ENCODE measurements at regions not wholly inside any gene's neighbourhood (a gene's known extent, or its start where the extent isn't known, plus 50 kb on each side); places are given as distances from the start of the nearest gene placed in this dataset.

- Histone ChIP-seq H3K27ac (no peak overlapping the region), H3K27me3 (no peaks in the 10 kb centered on the region), H3K4me3 (replicated peaks in 1 of 3) (no peak overlapping the region), H3K36me3 (no peaks in the 10 kb centered on the region), H3K4me1 (no peaks in the 10 kb centered on the region), H3K9me3 (no peaks in the 10 kb centered on the region)
- intact Hi-C loops (cut with DNase I): no loop called here
- 84 to 90% methylated on average over 6 of the region's 6 CpGs for WGBS, 2 donors
- TF ChIP-seq POLR2A (IDR thresholded peaks at IDR 0.05) (no peak), CTCF (IDR thresholded peaks at IDR 0.05) (no peak)
- DNase-seq: no peak
Measured at GRCh38 chr5:67659288-67659687, 462.7 kb upstream of the CD180 start.

GRCh38 chr5:67657055-67657454, 460.5 kb upstream of the CD180 start:
- H3K4me1 ChIP-seq: no peaks in the 10 kb centered on the region
- DNase-seq: no peak
- H3K27me3 ChIP-seq: no peaks in the 10 kb centered on the region
- intact Hi-C loops (cut with DNase I): no loop called here
- no peak overlapping the region for H3K4me3 ChIP-seq (replicated peaks in 1 of 3)
- no peaks in the 10 kb centered on the region for H3K9me3 ChIP-seq
- WGBS, 2 donors: 67 to 79% methylated on average over 5 of the region's 5 CpGs
- TF ChIP-seq CTCF (IDR thresholded peaks at IDR 0.05) (no peak), POLR2A (IDR thresholded peaks at IDR 0.05) (no peak)
- H3K27ac ChIP-seq: no peak overlapping the region
- no peaks in the 10 kb centered on the region for H3K36me3 ChIP-seq

GRCh38 chr5:67652201-67652600, 455.6 kb upstream of the CD180 start:
- Histone ChIP-seq H3K9me3 (no peaks in the 10 kb centered on the region), H3K36me3 (no peaks in the 10 kb centered on the region), H3K27ac (no peak overlapping the region), H3K4me1 (peaks cover 31 to 32% of the 10 kb centered on the region in 2 donors), H3K4me3 (replicated peaks in 1 of 3) (no peak overlapping the region), H3K27me3 (no peaks in the 10 kb centered on the region)
- intact Hi-C loops (cut with DNase I): no loop called here
- DNase-seq: no peak
- WGBS, 2 donors: 84 to 93% methylated on average over 1 of the region's 1 CpG
- TF ChIP-seq CTCF (IDR thresholded peaks at IDR 0.05) (no peak), POLR2A (IDR thresholded peaks at IDR 0.05) (no peak)

GRCh38 chr5:67651180-67651579, 454.6 kb upstream of the CD180 start:
- Histone ChIP-seq H3K4me1 (peaks cover 35 to 40% of the 10 kb centered on the region in 2 donors), H3K27ac (no peak overlapping the region), H3K27me3 (no peaks in the 10 kb centered on the region), H3K4me3 (replicated peaks in 1 of 3) (no peak overlapping the region), H3K9me3 (no peaks in the 10 kb centered on the region), H3K36me3 (no peaks in the 10 kb centered on the region)
- DNase-seq: no peak
- 90 to 94% methylated on average over 1 of the region's 1 CpG for WGBS, 2 donors
- TF ChIP-seq CTCF (IDR thresholded peaks at IDR 0.05): no peak
- no peak for TF ChIP-seq POLR2A (IDR thresholded peaks at IDR 0.05)
- intact Hi-C loops (cut with DNase I): no loop called here

- 36 to 38% methylated on average over 6 of the region's 6 CpGs for WGBS, 2 donors
- Histone ChIP-seq H3K4me1 (peaks cover 35 to 40% of the 10 kb centered on the region in 2 donors), H3K4me3 (replicated peaks in 1 of 3) (no peak overlapping the region), H3K36me3 (no peaks in the 10 kb centered on the region), H3K27ac (peak overlapping the region; percentile 50 to 79 (median 61)), H3K9me3 (no peaks in the 10 kb centered on the region), H3K27me3 (no peaks in the 10 kb centered on the region)
- peak; percentile 85 to 90 for DNase-seq
- TF ChIP-seq POLR2A (IDR thresholded peaks at IDR 0.05): no peak
- no peak for TF ChIP-seq CTCF (IDR thresholded peaks at IDR 0.05)
- intact Hi-C loops (cut with DNase I): no loop called here
Measured at GRCh38 chr5:67648201-67648671, 451.6 kb upstream of the CD180 start.
